CD4-positive, alpha-beta memory T cell (primary cell): ENCODE measurements at regions not wholly inside any gene's neighbourhood (a gene's known extent, or its start where the extent isn't known, plus 50 kb on each side); places are given as distances from the start of the nearest gene placed in this dataset.

Experiments used
- CTCF ChIA-PET: fragments of 350-600 bp; sonication (Branson Sonifier 250); formaldehyde crosslinking; loops from one replicate; lab custom pipeline; 2021; ENCODE audit warnings: inconsistent platforms; ENCODE audit not compliant: partially characterized antibody; lab: Charles Lee
- POLR2A ChIA-PET: fragments of 350-600 bp; sonication (Branson Sonifier 250); formaldehyde crosslinking; loops from one replicate; lab custom pipeline; 2021; ENCODE audit not compliant: partially characterized antibody; lab: Charles Lee
- DNase-seq, 5 donors: peaks; one replicate each; pipeline versions ENCODE4 v3.0.0 to v3.0.0-alpha.2; 2020 to 2022; ENCODE audit warnings: mixed read lengths in 1 of 5
- H3K27ac ChIP-seq: one replicate; pipeline ENCODE4 v1.7.0; 2013; ENCODE audit warnings: low read depth, low read length
- H3K27me3 ChIP-seq: 2 replicates; pipeline ENCODE4 v1.7.0; 2013; ENCODE audit warnings: mild to moderate bottlenecking, low read length, moderate library complexity; ENCODE audit not compliant: insufficient read depth
- H3K36me3 ChIP-seq: 2 replicates; pipeline ENCODE4 v1.7.0; 2013; ENCODE audit warnings: mild to moderate bottlenecking, low read length, moderate library complexity; ENCODE audit not compliant: insufficient read depth
- H3K4me1 ChIP-seq: 2 replicates; pipeline ENCODE4 v1.7.0; 2013; ENCODE audit warnings: mild to moderate bottlenecking, low read length, moderate library complexity; ENCODE audit not compliant: insufficient read depth
- H3K4me3 ChIP-seq, 2 donors: one replicate each; pipeline ENCODE4 v1.7.0; 2013; ENCODE audit warnings: low read length in 2 of 2, mild to moderate bottlenecking in 1 of 2
- H3K9me3 ChIP-seq, 2 donors: one replicate each; pipeline ENCODE4 v1.7.0; 2013; ENCODE audit warnings: low read length in 2 of 2, control low read depth in 1 of 2; ENCODE audit not compliant: control insufficient read depth in 1 of 2
- H3K27ac Mint-ChIP-seq, 7 donors: one replicate each; pipeline ENCODE4 v1.8.0; 2020 to 2021; ENCODE audit warnings: mixed read lengths in 7 of 7, mild to moderate bottlenecking in 6 of 7, inconsistent platforms in 3 of 7, moderate library complexity in 3 of 7
- H3K27me3 Mint-ChIP-seq, 2 donors: one replicate each; pipeline ENCODE4 v1.8.0; 2020 to 2021; ENCODE audit warnings: mixed read lengths in 2 of 2
- H3K36me3 Mint-ChIP-seq, 2 donors: one replicate each; pipeline ENCODE4 v1.8.0; 2020 to 2021; ENCODE audit warnings: mixed read lengths in 2 of 2, inconsistent platforms in 1 of 2, mild to moderate bottlenecking in 1 of 2
- H3K4me1 Mint-ChIP-seq, 4 donors: one replicate each; pipeline ENCODE4 v1.8.0; 2020 to 2021; ENCODE audit warnings: mixed read lengths in 4 of 4, mild to moderate bottlenecking in 1 of 4
- H3K4me3 Mint-ChIP-seq, 8 donors: one replicate each; pipeline ENCODE4 v1.8.0; 2020 to 2021; ENCODE audit warnings: mixed read lengths in 8 of 8, mild to moderate bottlenecking in 7 of 8, moderate library complexity in 6 of 8, inconsistent platforms in 3 of 8
- H3K9me3 Mint-ChIP-seq, 8 donors: one replicate each; pipeline ENCODE4 v1.8.0; 2020 to 2021; ENCODE audit warnings: mixed read lengths in 8 of 8, mild to moderate bottlenecking in 5 of 8, inconsistent platforms in 3 of 8, moderate library complexity in 1 of 8
- intact Hi-C: fragments of 100-400 bp; cut with micrococcal nuclease; formaldehyde crosslinking; loops from one replicate; pipeline ENCODE4 v1.15.1; 2023

DNA sequence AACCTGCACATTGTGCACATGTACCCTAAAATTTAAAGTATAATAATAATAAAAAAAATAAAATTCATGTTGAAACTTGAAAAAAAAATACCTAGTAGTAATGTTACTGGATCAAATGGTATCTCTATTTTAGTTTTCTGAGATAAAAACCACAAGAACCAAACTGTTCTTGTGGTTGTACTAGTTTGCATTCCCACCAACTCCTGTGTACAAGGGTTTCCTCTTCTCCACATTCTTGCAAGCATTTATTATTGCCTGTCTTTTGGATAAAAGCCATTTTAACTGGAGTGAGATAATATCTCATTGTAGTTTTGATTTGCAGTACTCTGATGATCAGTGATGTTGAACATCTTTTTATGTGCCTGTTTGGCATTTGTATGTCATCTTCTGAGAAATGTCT lies 177.7 kb downstream of the KIF20B start:
- Mint-ChIP-seq H3K27ac (no peak overlapping the region), H3K36me3 (no peaks in the 10 kb centered on the region), H3K27me3 (peaks cover 7 to 12% of the 10 kb centered on the region in 2 donors), H3K9me3 (peaks cover 0 to 3% (median under 1%) of the 10 kb centered on the region in 8 donors), H3K4me1 (no peaks in the 10 kb centered on the region), H3K4me3 (no peak overlapping the region)
- Histone ChIP-seq H3K36me3 (no peaks in the 10 kb centered on the region), H3K4me3 (no peak overlapping the region), H3K9me3 (no peaks in the 10 kb centered on the region), H3K4me1 (no peaks in the 10 kb centered on the region), H3K27ac (no peak overlapping the region), H3K27me3 (no peaks in the 10 kb centered on the region)
- intact Hi-C loops = no loop called here
- CTCF ChIA-PET = no interaction called here
- DNase-seq = no peak
- POLR2A ChIA-PET = no interaction called here

DNA sequence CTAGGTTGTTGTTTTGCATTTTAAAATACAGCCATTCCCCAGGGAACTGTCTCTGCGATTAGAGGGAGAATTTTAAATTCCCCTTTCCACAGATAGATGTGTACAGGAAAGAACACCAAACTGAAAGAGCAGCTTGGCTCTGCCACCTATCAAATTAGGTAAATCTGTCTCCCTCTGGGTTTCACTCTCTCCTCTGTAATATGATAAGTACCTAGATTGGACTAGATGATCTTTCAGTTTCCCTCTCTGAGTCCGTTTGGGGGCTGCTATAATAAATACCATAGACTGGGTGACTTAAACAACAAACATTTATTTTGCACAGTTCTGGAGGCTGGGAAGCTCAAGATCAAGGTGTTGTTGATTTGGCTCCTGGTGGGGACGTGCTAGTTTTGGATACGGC lies 186.0 kb downstream of the KIF20B start:
- H3K27ac ChIP-seq = no peak overlapping the region
- H3K36me3 Mint-ChIP-seq = no peaks in the 10 kb centered on the region
- H3K4me3 ChIP-seq = no peak overlapping the region
- H3K27ac Mint-ChIP-seq = no peak overlapping the region
- H3K4me3 Mint-ChIP-seq = no peak overlapping the region
- DNase-seq = no peak
- H3K9me3 ChIP-seq = no peaks in the 10 kb centered on the region
- H3K36me3 ChIP-seq = no peaks in the 10 kb centered on the region
- H3K27me3 Mint-ChIP-seq = peaks cover 15 to 20% of the 10 kb centered on the region in 2 donors
- no peaks in the 10 kb centered on the region for H3K4me1 ChIP-seq
- intact Hi-C loops = no loop called here
- ChIA-PET CTCF (no interaction called here), POLR2A (no interaction called here)
- H3K4me1 Mint-ChIP-seq = no peaks in the 10 kb centered on the region
- peaks cover 0 to 3% (median under 1%) of the 10 kb centered on the region in 8 donors for H3K9me3 Mint-ChIP-seq
- peaks cover 4% of the 10 kb centered on the region for H3K27me3 ChIP-seq

GRCh38 chr10:89887830-89888229 lies 186.4 kb downstream of the KIF20B start:
- Mint-ChIP-seq H3K27ac (no peak overlapping the region), H3K4me1 (no peaks in the 10 kb centered on the region)
- H3K4me1 ChIP-seq = no peaks in the 10 kb centered on the region

GRCh38 chr10:89888321-89889070 lies 187.1 kb downstream of the KIF20B start:
- Mint-ChIP-seq H3K27ac (no peak overlapping the region), H3K9me3 (no peaks in the 10 kb centered on the region), H3K36me3 (no peaks in the 10 kb centered on the region), H3K4me3 (no peak overlapping the region), H3K27me3 (peaks cover 12 to 17% of the 10 kb centered on the region in 2 donors), H3K4me1 (no peaks in the 10 kb centered on the region)
- Histone ChIP-seq H3K27ac (no peak overlapping the region), H3K4me3 (no peak overlapping the region), H3K27me3 (peaks cover 4% of the 10 kb centered on the region), H3K36me3 (no peaks in the 10 kb centered on the region), H3K9me3 (no peaks in the 10 kb centered on the region), H3K4me1 (no peaks in the 10 kb centered on the region)
- ChIA-PET CTCF (no interaction called here), POLR2A (no interaction called here)
- intact Hi-C loops = no loop called here
- DNase-seq = no peak

More at GRCh38 chr10:89887830-89888229, 186.4 kb downstream of the KIF20B start:
- H3K27me3 Mint-ChIP-seq = peaks cover 12 to 20% of the 10 kb centered on the region in 2 donors
- ChIA-PET CTCF (no interaction called here), POLR2A (no interaction called here)
- Histone ChIP-seq H3K27ac (no peak overlapping the region), H3K36me3 (no peaks in the 10 kb centered on the region), H3K4me3 (no peak overlapping the region), H3K9me3 (no peaks in the 10 kb centered on the region), H3K27me3 (peaks cover 4% of the 10 kb centered on the region)
- intact Hi-C loops = no loop called here
- no peak for DNase-seq
- H3K36me3 Mint-ChIP-seq = no peaks in the 10 kb centered on the region
- peaks cover 0 to 3% (median 0%) of the 10 kb centered on the region in 8 donors for H3K9me3 Mint-ChIP-seq
- no peak overlapping the region for H3K4me3 Mint-ChIP-seq

DNA sequence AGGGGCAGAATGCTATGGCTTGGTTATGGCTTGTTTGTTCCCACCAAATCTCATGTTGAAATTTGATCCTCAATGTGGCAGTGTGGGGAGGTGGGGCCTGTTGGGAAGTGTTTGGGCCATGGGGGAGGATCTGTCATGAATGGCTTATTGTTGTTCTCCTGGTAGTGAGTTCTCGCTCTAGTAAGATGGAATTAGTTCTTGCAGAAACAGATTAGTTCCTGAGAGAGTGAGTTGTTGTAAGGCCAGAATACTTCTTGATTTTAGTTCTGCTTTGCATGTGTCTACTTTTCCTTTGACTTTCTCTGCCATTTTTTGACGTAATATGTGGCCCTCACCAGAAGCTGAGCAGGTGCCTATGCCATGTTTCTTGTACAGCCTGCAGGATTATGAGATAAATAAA lies 188.2 kb downstream of the KIF20B start:
- no peaks in the 10 kb centered on the region for H3K36me3 Mint-ChIP-seq
- DNase-seq = no peak
- H3K9me3 ChIP-seq = no peaks in the 10 kb centered on the region
- POLR2A ChIA-PET = no interaction called here
- H3K36me3 ChIP-seq = no peaks in the 10 kb centered on the region
- H3K27me3 Mint-ChIP-seq = peaks cover 14 to 17% of the 10 kb centered on the region in 2 donors
- no peak overlapping the region for H3K4me3 Mint-ChIP-seq
- H3K4me1 Mint-ChIP-seq = no peaks in the 10 kb centered on the region
- no peak overlapping the region for H3K27ac ChIP-seq
- H3K27ac Mint-ChIP-seq = no peak overlapping the region
- H3K4me3 ChIP-seq = no peak overlapping the region
- H3K4me1 ChIP-seq = no peaks in the 10 kb centered on the region
- intact Hi-C loops = no loop called here
- CTCF ChIA-PET = no interaction called here
- no peaks in the 10 kb centered on the region for H3K9me3 Mint-ChIP-seq
- H3K27me3 ChIP-seq = peaks cover 4% of the 10 kb centered on the region

DNA sequence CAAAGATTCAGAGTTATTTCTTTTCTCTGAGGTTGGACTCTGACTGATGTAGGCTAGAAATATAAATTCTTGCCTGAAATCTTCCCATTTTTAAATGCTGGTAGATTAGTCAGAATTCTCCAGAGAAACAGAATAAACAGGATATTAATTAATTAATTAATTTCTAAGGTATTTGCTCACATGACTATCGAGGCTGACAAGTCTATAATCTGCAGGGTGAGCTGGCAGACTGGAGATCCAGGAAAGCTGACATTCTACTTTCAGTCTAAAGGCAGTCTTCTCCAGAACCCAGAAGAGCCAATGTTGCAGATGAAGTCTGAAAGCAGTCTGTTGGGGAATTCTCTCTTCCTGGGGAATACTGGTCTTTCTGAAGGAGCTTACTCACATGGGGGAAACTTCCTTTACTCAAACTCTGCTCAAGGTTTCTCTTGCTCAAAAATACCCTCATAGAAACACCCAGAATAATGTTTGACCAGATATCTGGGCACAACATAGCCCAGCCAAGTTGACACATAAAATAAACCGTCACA lies 189.7 kb downstream of the KIF20B start:
- POLR2A ChIA-PET = no interaction called here
- Mint-ChIP-seq H3K36me3 (no peaks in the 10 kb centered on the region), H3K27me3 (peaks cover 9 to 12% of the 10 kb centered on the region in 2 donors), H3K4me3 (no peak overlapping the region), H3K27ac (no peak overlapping the region), H3K9me3 (no peaks in the 10 kb centered on the region), H3K4me1 (no peaks in the 10 kb centered on the region)
- CTCF ChIA-PET = no interaction called here
- intact Hi-C loops = no loop called here
- Histone ChIP-seq H3K9me3 (no peaks in the 10 kb centered on the region), H3K27me3 (no peaks in the 10 kb centered on the region), H3K27ac (no peak overlapping the region), H3K36me3 (no peaks in the 10 kb centered on the region), H3K4me1 (no peaks in the 10 kb centered on the region), H3K4me3 (no peak overlapping the region)
- no peak for DNase-seq

DNA sequence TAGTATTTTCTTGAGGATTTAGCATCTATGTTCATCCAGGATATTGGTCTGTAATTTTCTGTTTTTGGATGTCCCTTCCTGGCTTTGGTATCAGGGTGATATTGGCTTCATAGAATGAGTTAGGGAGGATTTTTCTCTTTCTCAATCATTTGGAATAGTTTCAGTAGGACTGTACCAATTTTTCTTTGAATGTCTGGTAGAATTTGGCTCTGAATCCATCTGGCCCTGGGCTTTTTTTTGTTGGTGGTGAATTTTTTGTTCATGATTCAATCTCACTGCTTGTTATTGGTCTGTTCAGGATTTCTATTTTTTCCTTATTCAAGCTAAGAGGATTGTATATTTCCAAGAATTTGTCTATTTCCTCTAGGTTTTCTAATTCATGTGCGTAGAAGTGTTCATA lies 192.7 kb downstream of the KIF20B start:
- no peaks in the 10 kb centered on the region for H3K4me1 ChIP-seq
- H3K9me3 ChIP-seq = no peaks in the 10 kb centered on the region
- no peak overlapping the region for H3K4me3 ChIP-seq
- no peaks in the 10 kb centered on the region for H3K36me3 ChIP-seq
- Mint-ChIP-seq H3K4me3 (no peak overlapping the region), H3K27me3 (peaks cover 6 to 14% of the 10 kb centered on the region in 2 donors), H3K9me3 (peaks cover 0 to 3% (median 0%) of the 10 kb centered on the region in 8 donors), H3K27ac (no peak overlapping the region), H3K4me1 (no peaks in the 10 kb centered on the region), H3K36me3 (no peaks in the 10 kb centered on the region)
- intact Hi-C loops = no loop called here
- ChIA-PET CTCF (no interaction called here), POLR2A (no interaction called here)
- DNase-seq = no peak
- no peaks in the 10 kb centered on the region for H3K27me3 ChIP-seq
- no peak overlapping the region for H3K27ac ChIP-seq
